GM12865 (cell line): ENCODE measurements at regions not wholly inside any gene's neighbourhood (a gene's known extent, or its start where the extent isn't known, plus 50 kb on each side); places are given as distances from the start of the nearest gene placed in this dataset.

Source experiments
- DNase-seq: peaks from one replicate; pipeline ENCODE4 v3.0.0; 2010; ENCODE audit warnings: low read depth
- H3K4me3 ChIP-seq: 2 replicates; pipeline ENCODE4 v1.5.1; 2011; ENCODE audit warnings: mild to moderate bottlenecking, low read depth, low read length, control low read depth
- CTCF ChIP-seq: IDR thresholded peaks from 2 replicates; pipeline ENCODE4 v1.5.1; 2011; ENCODE audit warnings: low read length, control low read depth, low read depth, inconsistent platforms; ENCODE audit not compliant: insufficient read depth; ENCODE audit errors: missing control alignments

- no peak for DNase-seq
- H3K4me3 ChIP-seq: no peak overlapping the region
- no peak for TF ChIP-seq CTCF
Observed at GRCh38 chr15:95267481-95267880, 1036.1 kb downstream of the MCTP2 start.

- no peak for TF ChIP-seq CTCF
- H3K4me3 ChIP-seq: no peak overlapping the region
- no peak for DNase-seq
Observed at GRCh38 chr15:95269242-95270183, 1038.2 kb downstream of the MCTP2 start.

- no peak for TF ChIP-seq CTCF
- no peak overlapping the region for H3K4me3 ChIP-seq
- no peak for DNase-seq
Observed at GRCh38 chr15:95274101-95274500, 1042.7 kb downstream of the MCTP2 start.

GRCh38 chr15:95277266-95277665, 1045.9 kb downstream of the MCTP2 start:
- TF ChIP-seq CTCF: no peak
- no peak for DNase-seq

GRCh38 chr15:95278532-95279245, 1047.3 kb downstream of the MCTP2 start:
- no peak overlapping the region for H3K4me3 ChIP-seq
- no peak for TF ChIP-seq CTCF
- no peak for DNase-seq

More at GRCh38 chr15:95277266-95277665, 1045.9 kb downstream of the MCTP2 start:
- no peak overlapping the region for H3K4me3 ChIP-seq

GRCh38 chr15:95279277-95280019, 1048.1 kb downstream of the MCTP2 start:
- H3K4me3 ChIP-seq: no peak overlapping the region

More at GRCh38 chr15:95279277-95280019, 1048.1 kb downstream of the MCTP2 start:
- DNase-seq: no peak
- no peak for TF ChIP-seq CTCF
